ENCODE measurements at regions not wholly inside any gene's neighbourhood (a gene's known extent, or its start where the extent isn't known, plus 50 kb on each side); places are given as distances from the start of the nearest gene placed in this dataset.

DNA sequence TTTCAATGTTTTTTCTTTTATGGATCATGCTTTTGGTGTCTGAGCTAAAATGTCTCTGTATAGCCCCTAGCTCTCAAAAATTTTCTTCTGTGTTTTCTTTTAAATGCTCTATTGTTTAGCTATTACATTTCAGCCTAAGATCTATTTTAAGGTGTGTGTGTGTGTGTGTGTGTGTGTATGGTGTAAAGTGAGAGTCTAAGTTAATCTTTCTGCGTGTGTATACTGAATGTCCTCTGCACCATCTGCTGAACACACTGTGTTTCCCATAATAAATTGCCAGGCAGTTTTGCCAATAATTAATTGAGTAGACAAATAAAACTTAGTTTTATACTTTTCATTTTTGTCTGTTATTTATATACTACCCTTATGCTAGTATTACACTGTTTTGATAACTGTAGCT, 2096.3 kb upstream of the C9orf72 start:
- H3K9me3 ChIP-seq (ENCODE audit: control insufficient read depth, low read length), result no peaks in the 10 kb centered on the region
- Mint-ChIP-seq H3K36me3 (ENCODE audit: low read depth) (no peaks in the 10 kb centered on the region), H3K4me3 (no peak overlapping the region), H3K4me1 (peaks cover 2% of the 10 kb centered on the region), H3K27me3 (ENCODE audit: insufficient read depth) (no peaks in the 10 kb centered on the region), H3K27ac (no peak overlapping the region), H3K9me3 (no peaks in the 10 kb centered on the region)
- WGBS, 2 experiments (ENCODE audit: insufficient coverage in 1 of 2, insufficient read length in 1 of 2), result 79% methylated on average over 1 of the region's 1 CpG; no CpG with 5 or more reads in 1 of the 2 experiments
- TF ChIP-seq CTCF (conservative IDR thresholded peaks at IDR 0.05), result no peak
- no peaks in the 10 kb centered on the region for H3K27me3 ChIP-seq (ENCODE audit: control insufficient read depth, insufficient read depth, low read length, poor library complexity, severe bottlenecking)
- no peaks in the 10 kb centered on the region for H3K4me1 ChIP-seq (ENCODE audit: control insufficient read depth, insufficient read depth, low read length)
- no peak overlapping the region for H3K4me3 ChIP-seq (ENCODE audit: low read length)
- no peaks in the 10 kb centered on the region for H3K36me3 ChIP-seq (ENCODE audit: control insufficient read depth, insufficient read depth, low read length)
- no peak for DNase-seq
- H3K27ac ChIP-seq (ENCODE audit: low read depth, low read length), result no peak overlapping the region
- no peak overlapping the region for H3K9ac ChIP-seq (ENCODE audit: extremely low read depth, low read length, poor library complexity, severe bottlenecking)

- no peaks in the 10 kb centered on the region for H3K9me3 ChIP-seq (ENCODE audit: control insufficient read depth, low read length)
- no peaks in the 10 kb centered on the region for H3K27me3 ChIP-seq (ENCODE audit: control insufficient read depth, insufficient read depth, low read length, poor library complexity, severe bottlenecking)
- no peak for DNase-seq
- no peak overlapping the region for H3K4me3 Mint-ChIP-seq
- H3K36me3 ChIP-seq (ENCODE audit: control insufficient read depth, insufficient read depth, low read length), result no peaks in the 10 kb centered on the region
- no peaks in the 10 kb centered on the region for H3K9me3 Mint-ChIP-seq
- H3K4me3 ChIP-seq (ENCODE audit: low read length), result no peak overlapping the region
- H3K27ac ChIP-seq (ENCODE audit: low read depth, low read length), result no peak overlapping the region
- no peak for TF ChIP-seq CTCF (conservative IDR thresholded peaks at IDR 0.05)
- no peak overlapping the region for H3K27ac Mint-ChIP-seq
- H3K4me1 Mint-ChIP-seq, result no peaks in the 10 kb centered on the region
- no peaks in the 10 kb centered on the region for H3K36me3 Mint-ChIP-seq (ENCODE audit: low read depth)
- H3K4me1 ChIP-seq (ENCODE audit: control insufficient read depth, insufficient read depth, low read length), result no peaks in the 10 kb centered on the region
- H3K9ac ChIP-seq (ENCODE audit: extremely low read depth, low read length, poor library complexity, severe bottlenecking), result no peak overlapping the region
- H3K27me3 Mint-ChIP-seq (ENCODE audit: insufficient read depth), result no peaks in the 10 kb centered on the region
These were observed 2112.2 kb upstream of the C9orf72 start for GRCh38 chr9:29685531-29685930.

GRCh38 chr9:29691145-29691544, 2117.9 kb upstream of the C9orf72 start:
- H3K9me3 Mint-ChIP-seq, result peaks cover 1% of the 10 kb centered on the region
- H3K4me1 Mint-ChIP-seq, result peaks cover 3% of the 10 kb centered on the region
- peak overlapping the region; percentile 22 for H3K27ac Mint-ChIP-seq
- no peaks in the 10 kb centered on the region for H3K36me3 ChIP-seq (ENCODE audit: control insufficient read depth, insufficient read depth, low read length)
- H3K4me1 ChIP-seq (ENCODE audit: control insufficient read depth, insufficient read depth, low read length), result no peaks in the 10 kb centered on the region
- H3K36me3 Mint-ChIP-seq (ENCODE audit: low read depth), result no peaks in the 10 kb centered on the region
- peaks cover 16% of the 10 kb centered on the region for H3K9me3 ChIP-seq (ENCODE audit: control insufficient read depth, low read length)
- TF ChIP-seq CTCF (conservative IDR thresholded peaks at IDR 0.05), result no peak
- no peak overlapping the region for H3K4me3 Mint-ChIP-seq
- DNase-seq, result no peak
- H3K9ac ChIP-seq (ENCODE audit: extremely low read depth, low read length, poor library complexity, severe bottlenecking), result no peak overlapping the region
- H3K27ac ChIP-seq (ENCODE audit: low read depth, low read length), result no peak overlapping the region
- WGBS, 2 experiments (ENCODE audit: insufficient coverage in 1 of 2, insufficient read length in 1 of 2), result 86 to 95% methylated on average over 1 of the region's 2 CpGs
- H3K4me3 ChIP-seq (ENCODE audit: low read length), result no peak overlapping the region
- H3K27me3 ChIP-seq (ENCODE audit: control insufficient read depth, insufficient read depth, low read length, poor library complexity, severe bottlenecking), result no peaks in the 10 kb centered on the region
- no peaks in the 10 kb centered on the region for H3K27me3 Mint-ChIP-seq (ENCODE audit: insufficient read depth)
